GM12875 (cell line): ENCODE measurements at regions not wholly inside any gene's neighbourhood (a gene's known extent, or its start where the extent isn't known, plus 50 kb on each side); places are given as distances from the start of the nearest gene placed in this dataset.

ENCODE experiments used
- H3K4me3 ChIP-seq: one replicate; pipeline ENCODE4 v1.5.1; 2011; ENCODE audit warnings: low read depth, low read length, control low read depth
- TF ChIP-seq, protein P1 (sequence below): IDR thresholded peaks from 2 replicates; pipeline ENCODE4 v1.5.1; 2011; ENCODE audit warnings: low read depth, mild to moderate bottlenecking, control low read depth, inconsistent platforms, low read length, moderate library complexity, borderline replicate concordance; ENCODE audit not compliant: insufficient read depth

DNA sequence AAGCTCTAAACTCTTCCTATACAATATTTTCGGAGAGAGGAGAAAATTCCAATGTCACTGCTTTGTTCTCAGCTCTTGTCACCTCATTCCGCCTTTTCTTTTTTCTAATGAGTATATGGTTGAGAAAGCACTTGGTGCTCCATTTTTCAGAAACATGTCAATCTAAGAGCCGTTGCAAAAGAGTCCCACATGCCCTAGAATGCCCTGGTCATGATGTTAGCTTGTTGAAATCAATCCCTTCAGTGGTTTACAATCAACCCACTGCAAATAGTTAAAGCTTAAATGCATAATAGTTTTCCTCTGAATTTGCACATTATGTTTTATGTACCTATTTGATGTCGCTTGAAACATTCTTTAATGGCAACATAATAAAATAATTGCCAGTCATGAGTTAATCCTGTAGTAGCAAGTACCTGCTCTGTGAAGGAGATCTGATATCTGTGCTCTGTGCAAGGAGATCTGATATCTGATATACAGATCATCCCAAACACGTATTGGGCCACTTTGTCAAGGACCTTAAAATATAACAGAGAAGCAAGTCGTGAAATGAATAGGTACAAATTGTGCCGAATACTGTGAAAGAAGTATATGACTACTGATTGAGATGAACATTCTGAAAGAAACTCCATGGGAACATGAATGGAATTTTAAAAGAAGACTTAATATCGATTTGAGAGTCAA lies 1633.5 kb downstream of the SUCLG1 start:
- TF ChIP-seq, protein P1, sequence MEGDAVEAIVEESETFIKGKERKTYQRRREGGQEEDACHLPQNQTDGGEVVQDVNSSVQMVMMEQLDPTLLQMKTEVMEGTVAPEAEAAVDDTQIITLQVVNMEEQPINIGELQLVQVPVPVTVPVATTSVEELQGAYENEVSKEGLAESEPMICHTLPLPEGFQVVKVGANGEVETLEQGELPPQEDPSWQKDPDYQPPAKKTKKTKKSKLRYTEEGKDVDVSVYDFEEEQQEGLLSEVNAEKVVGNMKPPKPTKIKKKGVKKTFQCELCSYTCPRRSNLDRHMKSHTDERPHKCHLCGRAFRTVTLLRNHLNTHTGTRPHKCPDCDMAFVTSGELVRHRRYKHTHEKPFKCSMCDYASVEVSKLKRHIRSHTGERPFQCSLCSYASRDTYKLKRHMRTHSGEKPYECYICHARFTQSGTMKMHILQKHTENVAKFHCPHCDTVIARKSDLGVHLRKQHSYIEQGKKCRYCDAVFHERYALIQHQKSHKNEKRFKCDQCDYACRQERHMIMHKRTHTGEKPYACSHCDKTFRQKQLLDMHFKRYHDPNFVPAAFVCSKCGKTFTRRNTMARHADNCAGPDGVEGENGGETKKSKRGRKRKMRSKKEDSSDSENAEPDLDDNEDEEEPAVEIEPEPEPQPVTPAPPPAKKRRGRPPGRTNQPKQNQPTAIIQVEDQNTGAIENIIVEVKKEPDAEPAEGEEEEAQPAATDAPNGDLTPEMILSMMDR, result no peak
- no peak overlapping the region for H3K4me3 ChIP-seq

DNA sequence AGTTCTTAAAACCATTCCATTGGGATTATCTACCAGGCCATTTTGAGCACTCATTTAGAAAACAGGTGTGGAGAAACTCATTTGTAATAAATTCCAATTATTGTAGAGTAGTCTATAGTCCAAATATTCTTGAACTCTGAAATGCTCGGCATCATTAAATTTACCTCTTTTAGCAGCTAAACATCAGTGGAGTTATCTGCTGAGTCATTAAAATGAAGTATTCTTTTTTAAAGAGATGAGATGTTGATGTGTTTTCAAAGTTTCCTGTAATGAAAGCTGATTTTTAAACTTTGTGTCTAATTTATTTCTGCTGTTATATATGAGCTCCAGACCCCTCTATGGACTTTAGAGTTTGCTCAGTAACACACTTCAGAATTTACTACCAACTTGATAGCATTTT lies 1635.2 kb downstream of the SUCLG1 start:
- H3K4me3 ChIP-seq, result no peak overlapping the region
- TF ChIP-seq, protein P1, result no peak

DNA sequence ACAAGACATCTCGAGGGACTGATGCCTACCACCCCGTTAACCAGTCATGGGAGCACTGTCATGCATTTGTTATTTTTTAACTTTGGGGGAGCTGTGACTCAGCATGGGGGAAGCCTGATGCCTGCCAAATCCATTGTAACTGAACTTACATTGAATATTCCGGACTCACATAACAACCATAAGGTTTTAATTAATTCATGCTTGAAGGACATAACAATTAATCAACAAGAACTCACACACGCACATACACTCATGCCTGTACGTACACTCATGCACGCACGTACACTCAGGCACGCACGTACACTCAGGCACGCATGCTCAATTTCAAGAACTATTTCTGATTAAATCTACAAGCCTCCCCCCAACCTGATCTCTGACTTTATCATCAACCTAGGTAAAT lies 1639.1 kb downstream of the SUCLG1 start:
- no peak overlapping the region for H3K4me3 ChIP-seq
- TF ChIP-seq, protein P1, result no peak

DNA sequence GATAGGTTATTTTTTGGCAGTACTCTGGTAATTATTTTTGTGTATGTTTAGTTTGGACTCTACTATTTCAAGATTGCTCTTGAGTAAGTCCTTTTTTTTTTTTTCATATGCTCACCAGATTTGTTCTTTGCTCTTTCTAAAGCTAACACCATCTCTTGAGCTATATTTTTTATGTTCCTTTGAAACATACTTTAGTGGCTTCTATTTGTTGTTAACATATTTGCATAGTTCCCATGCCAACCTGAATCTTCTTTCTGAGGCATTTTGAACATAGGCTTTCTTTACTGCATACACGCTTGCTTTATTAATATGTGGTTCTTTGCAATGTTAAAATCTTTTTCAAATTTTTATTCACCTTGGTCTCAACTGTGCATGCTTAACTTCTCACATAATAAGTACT lies 1644.9 kb downstream of the SUCLG1 start:
- no peak overlapping the region for H3K4me3 ChIP-seq
- TF ChIP-seq, protein P1, result no peak

DNA sequence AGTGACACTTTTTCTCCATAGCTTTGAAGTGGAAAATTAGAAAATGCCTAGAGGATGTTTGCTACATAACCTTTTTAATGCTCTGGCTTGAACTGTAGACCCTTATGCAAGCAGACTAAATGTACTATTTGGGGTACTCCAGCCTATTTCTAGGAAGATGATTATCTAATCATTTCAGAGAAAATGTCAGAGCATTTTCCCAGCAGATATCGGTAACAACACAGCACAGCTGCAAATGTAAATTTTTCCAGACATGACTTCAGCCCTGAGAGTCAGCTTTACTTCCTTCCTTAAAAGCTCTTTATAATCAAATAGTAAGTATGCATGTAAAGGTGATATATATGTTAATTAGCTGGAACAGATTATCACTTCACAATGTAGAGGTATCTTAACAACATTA lies 1647.1 kb downstream of the SUCLG1 start:
- TF ChIP-seq, protein P1, result no peak
- H3K4me3 ChIP-seq, result no peak overlapping the region

DNA sequence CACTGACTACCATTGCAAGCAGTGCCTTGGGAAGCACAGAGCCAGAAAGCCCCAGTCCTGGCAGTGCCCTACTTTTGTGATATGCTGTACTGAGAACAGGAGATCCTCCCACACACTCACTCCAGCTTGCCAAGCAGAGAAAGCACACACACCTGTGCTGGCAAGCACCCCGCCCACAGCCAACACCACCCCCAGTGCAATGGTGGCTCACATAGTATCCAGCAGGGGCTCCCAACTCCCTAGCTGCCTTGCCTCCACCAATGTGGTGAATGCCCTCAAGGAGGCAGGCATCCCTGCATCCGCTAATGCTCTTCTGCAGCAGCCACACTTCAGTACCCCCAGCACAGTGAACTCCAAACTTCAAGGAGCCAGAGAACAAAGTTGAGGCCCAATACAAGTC lies 1655.8 kb downstream of the SUCLG1 start:
- H3K4me3 ChIP-seq, result no peak overlapping the region
- TF ChIP-seq, protein P1, result no peak

DNA sequence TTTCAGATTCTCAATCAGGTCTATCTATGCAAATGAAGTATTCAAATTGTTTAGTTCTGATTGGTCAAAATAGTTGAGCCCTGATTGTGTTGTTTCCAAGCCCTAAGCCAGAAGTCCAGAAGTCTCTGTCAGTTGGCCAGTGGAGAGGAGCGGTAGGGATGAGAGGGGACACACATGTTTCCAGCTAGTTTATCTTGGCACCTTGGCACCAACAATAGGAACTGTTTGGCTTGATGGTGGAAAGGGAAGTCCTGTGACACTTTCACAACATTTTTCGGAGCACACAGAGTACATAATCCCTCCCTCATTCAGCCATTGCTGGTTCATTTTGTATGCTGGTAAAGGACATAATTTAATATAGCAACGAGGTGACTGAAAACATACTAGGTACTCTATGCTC lies 1661.6 kb downstream of the SUCLG1 start:
- no peak overlapping the region for H3K4me3 ChIP-seq
- TF ChIP-seq, protein P1, result no peak
